Uterus (tissue), 3 donors: ENCODE measurements at regions not wholly inside any gene's neighbourhood (a gene's known extent, or its start where the extent isn't known, plus 50 kb on each side); places are given as distances from the start of the nearest gene placed in this dataset.
"Not testable (repeated sequence)": the region's sequence is repeated elsewhere in the genome, so short reads cannot be mapped to it uniquely, and the experiment has no call there.

Experiments
- DNase-seq, 2 donors: peaks; one replicate each; pipeline ENCODE4 v3.0.0-alpha.2; 2019 to 2020
- H3K27ac ChIP-seq, 2 donors: fragments of 200-600 bp; sonication (generic); 1 replicate in 1 of 2; 2 replicates in 1 of 2; pipeline ENCODE4 v1.5.1; 2016 to 2018
- H3K27me3 ChIP-seq, 2 donors: fragments of 200-600 bp; sonication (generic); one replicate each; pipeline ENCODE4 v1.5.1; 2018 to 2019; ENCODE audit warnings: control low read depth in 1 of 2
- H3K36me3 ChIP-seq, 2 donors: fragments of 200-600 bp; sonication (generic); one replicate each; pipeline ENCODE4 v1.5.1; 2019; ENCODE audit warnings: control low read depth in 1 of 2
- H3K4me1 ChIP-seq, 2 donors: fragments of 200-600 bp; sonication (generic); one replicate each; pipeline ENCODE4 v1.5.1; 2018 to 2019; ENCODE audit warnings: control low read depth in 1 of 2
- H3K4me3 ChIP-seq, 2 donors: fragments of 200-600 bp; sonication (generic); 1 replicate in 1 of 2; 2 replicates in 1 of 2; pipeline ENCODE4 v1.5.1; 2018 to 2019; ENCODE audit warnings: mild to moderate bottlenecking in 1 of 2
- H3K9me3 ChIP-seq, 2 donors: fragments of 200-600 bp; sonication (generic); one replicate each; pipeline ENCODE4 v1.5.1; 2019; ENCODE audit warnings: control low read depth in 1 of 2
- intact Hi-C: fragments of 100-400 bp; cut with DNase I; formaldehyde crosslinking; loops from one replicate; pipeline ENCODE4 v1.15.1; 2023; ENCODE audit warnings: low total_unique reads
- donor health status: DM: yes; HTN: yes; CAD: no.

DNA sequence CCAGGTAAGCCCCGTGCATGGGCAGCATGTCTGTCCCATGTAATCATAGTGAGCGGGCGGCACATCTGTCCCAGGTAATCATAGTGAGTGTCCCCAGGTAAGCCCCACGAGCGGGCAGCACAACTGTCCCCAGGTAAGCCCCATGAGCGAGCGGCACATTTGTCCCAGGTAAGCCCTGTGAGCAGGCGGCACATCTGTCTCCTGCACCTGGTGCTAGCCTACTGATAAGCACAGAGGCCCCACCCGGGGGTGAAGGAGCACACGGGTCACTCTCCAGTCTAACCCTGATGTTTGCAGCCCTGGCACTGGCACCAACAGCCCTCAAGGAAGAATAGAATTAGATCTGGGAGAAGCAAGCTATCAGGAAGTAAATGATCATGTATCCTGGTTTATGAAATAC lies 99.2 kb downstream of the ATP6V0E2 start:
- H3K4me1 ChIP-seq, H3K4me3 ChIP-seq, H3K9me3 ChIP-seq, H3K27me3 ChIP-seq, H3K27ac ChIP-seq, H3K36me3 ChIP-seq, DNase-seq, intact Hi-C loops: not testable (repeated sequence)

- H3K9me3 ChIP-seq, DNase-seq, intact Hi-C loops, H3K27me3 ChIP-seq, H3K4me1 ChIP-seq, H3K27ac ChIP-seq, H3K4me3 ChIP-seq, H3K36me3 ChIP-seq: not testable (repeated sequence)
Measured at GRCh38 chr7:149973681-149974080, 99.9 kb downstream of the ATP6V0E2 start.

DNA sequence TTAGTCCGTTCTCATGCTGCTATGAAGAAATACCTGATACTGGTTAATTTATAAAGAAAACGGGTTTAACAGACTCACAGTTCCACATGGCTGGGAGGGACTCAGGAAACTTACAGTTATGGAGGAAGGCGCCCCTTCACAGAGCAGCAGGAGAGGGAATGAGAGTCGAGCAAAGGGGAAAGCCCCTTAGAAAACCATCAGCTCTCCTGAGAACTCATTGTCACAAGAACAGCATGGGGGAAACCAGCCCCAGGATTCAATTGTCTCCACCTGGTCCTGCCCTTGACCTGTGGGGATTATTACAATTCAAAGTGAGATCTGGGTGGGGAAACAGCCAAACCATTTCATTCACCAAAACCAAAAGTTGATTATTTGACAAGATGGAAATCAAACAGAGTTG lies 101.8 kb downstream of the ATP6V0E2 start:
- intact Hi-C loops, result not testable (repeated sequence)

DNA sequence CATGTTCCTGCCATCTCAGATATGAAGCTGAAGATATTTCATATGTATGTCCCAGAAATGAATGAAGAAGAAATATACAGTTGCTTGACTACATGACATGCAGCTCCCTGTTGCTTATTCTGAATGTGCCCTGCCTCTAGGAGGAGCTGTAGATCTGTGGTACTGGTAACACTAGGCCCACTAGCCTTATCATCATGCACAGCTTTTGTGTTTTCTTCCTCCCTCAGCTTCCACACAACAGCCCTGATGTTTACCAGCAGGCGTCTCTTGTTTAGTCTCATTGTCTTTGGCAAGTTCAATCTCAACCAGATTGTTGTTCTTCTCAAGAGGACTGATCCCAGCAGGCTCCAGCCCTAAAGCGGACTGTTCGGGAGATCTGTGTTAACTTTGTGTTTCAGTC lies 104.8 kb downstream of the ATP6V0E2 start:
- H3K36me3 ChIP-seq, H3K27me3 ChIP-seq, DNase-seq, H3K4me3 ChIP-seq, H3K27ac ChIP-seq, H3K4me1 ChIP-seq, intact Hi-C loops, H3K9me3 ChIP-seq: not testable (repeated sequence)

More for the DNA sequence above, 101.8 kb downstream of the ATP6V0E2 start:
- not testable (repeated sequence) for H3K4me3 ChIP-seq, H3K36me3 ChIP-seq, H3K27me3 ChIP-seq, H3K27ac ChIP-seq, H3K4me1 ChIP-seq, H3K9me3 ChIP-seq, DNase-seq

DNA sequence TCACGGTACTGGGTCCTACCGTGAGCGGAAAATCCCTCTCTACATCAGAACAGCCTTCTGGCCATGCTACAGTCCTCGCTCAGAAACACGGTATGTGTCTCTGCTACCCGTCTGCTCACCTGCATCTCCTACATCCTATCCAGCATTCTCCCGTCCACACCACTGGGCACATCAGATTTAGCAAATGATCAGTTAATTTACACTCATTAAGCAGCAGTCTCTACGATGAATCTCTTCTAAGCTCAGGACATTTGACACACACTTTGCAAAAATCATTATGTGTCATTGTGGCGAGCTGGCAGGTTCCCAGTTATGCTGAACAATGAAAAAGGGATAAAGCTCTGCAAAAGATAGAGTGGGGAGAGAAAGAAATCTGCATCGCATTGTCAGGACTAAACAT lies 105.2 kb downstream of the ATP6V0E2 start:
- DNase-seq, H3K4me3 ChIP-seq, H3K4me1 ChIP-seq, intact Hi-C loops, H3K9me3 ChIP-seq, H3K36me3 ChIP-seq, H3K27me3 ChIP-seq, H3K27ac ChIP-seq: not testable (repeated sequence)

GRCh38 chr7:149982537-149983112 lies 108.9 kb downstream of the ATP6V0E2 start:
- H3K27me3 ChIP-seq, H3K4me3 ChIP-seq, H3K27ac ChIP-seq, DNase-seq, intact Hi-C loops, H3K36me3 ChIP-seq, H3K9me3 ChIP-seq, H3K4me1 ChIP-seq: not testable (repeated sequence)

- H3K4me3 ChIP-seq, H3K4me1 ChIP-seq, H3K27me3 ChIP-seq, H3K36me3 ChIP-seq, H3K9me3 ChIP-seq, H3K27ac ChIP-seq, intact Hi-C loops, DNase-seq: not testable (repeated sequence)
Measured at GRCh38 chr7:149986866-149987265, 113.1 kb downstream of the ATP6V0E2 start.

DNA sequence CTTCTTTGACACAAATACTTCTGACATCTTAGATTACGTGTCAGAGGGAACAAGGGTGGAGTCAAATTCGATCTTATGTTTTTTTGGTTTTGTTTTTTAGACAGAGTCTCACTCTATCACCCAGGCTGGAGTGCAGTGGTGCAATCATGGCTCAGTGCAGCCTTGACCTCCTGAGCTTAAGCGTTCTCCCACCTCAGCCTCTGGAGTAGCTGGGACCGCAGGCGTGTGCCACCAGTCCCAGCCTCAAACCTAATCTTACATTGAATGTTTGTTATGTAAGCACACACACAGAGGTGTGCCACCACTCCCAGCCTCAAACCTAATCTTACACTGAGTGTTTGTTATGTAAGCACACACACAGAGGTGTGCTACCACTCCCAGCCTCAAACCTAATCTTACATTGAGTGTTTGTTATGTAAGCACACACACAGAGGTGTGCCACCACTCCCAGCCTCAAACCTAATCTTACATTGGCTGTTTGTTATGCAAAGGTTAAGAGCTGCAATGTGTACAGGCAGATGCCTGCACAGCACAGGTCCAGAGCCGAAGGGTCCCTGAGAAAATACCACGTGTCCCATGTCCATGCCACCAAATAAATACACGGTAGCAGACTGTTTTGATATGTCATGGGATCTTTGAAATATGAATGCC lies 118.0 kb downstream of the ATP6V0E2 start:
- H3K27me3 ChIP-seq, DNase-seq, H3K27ac ChIP-seq, H3K36me3 ChIP-seq, H3K4me1 ChIP-seq, intact Hi-C loops, H3K9me3 ChIP-seq, H3K4me3 ChIP-seq: not testable (repeated sequence)

DNA sequence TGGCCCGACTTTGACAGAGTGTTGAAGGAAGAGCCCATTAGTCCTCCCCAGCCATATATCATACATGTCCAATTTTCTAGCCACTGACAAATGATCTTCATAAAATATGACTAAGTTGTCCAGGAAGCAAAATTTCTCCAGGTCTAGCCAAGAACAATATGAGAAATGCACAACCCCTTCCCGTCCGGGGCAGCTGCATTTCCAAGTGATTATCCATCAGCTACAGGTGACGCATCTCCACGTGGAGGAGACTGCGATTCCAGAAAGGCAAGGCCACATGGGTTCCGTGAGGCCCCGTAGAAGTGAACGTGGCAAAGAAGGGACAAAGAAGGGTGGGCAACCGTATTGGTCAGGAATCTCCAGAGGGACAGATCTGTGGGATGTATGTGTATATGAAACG lies 118.6 kb downstream of the ATP6V0E2 start:
- H3K4me3 ChIP-seq, H3K36me3 ChIP-seq, H3K4me1 ChIP-seq, DNase-seq, H3K27me3 ChIP-seq, H3K27ac ChIP-seq, intact Hi-C loops, H3K9me3 ChIP-seq: not testable (repeated sequence)

DNA sequence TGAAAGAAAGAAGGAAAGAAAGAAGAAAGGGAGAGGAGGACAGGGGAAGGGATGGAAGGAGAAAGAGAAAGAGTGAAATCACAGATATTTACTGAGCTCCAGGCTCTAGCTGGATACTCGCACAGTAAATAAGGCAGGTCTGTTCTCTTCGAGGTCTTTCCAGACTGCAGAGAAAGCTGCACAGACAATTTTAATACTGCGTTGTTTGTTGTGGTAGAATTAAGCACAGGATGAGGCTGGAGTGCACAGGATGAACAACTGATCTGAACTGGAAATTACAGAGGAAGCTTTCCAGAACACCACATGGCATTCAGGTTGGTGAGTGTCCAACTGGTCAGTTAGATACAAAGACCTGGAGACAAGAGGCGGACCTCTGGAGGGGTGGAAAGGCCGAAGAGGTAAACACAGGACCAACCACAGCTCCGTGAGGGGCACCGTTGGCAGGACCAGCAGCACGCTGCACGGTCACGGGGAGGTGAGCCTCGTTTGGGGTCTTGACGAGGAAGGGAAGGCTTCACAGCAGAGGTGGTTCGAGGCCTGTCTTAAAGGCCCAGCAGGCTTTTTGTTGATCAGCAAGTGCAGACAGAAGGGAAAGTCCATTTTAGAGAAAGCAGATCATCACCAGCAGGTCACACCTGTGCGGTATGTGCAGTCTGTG lies 121.7 kb downstream of the ATP6V0E2 start:
- H3K9me3 ChIP-seq, intact Hi-C loops, H3K4me1 ChIP-seq, H3K27me3 ChIP-seq, H3K36me3 ChIP-seq, DNase-seq, H3K27ac ChIP-seq, H3K4me3 ChIP-seq: not testable (repeated sequence)

DNA sequence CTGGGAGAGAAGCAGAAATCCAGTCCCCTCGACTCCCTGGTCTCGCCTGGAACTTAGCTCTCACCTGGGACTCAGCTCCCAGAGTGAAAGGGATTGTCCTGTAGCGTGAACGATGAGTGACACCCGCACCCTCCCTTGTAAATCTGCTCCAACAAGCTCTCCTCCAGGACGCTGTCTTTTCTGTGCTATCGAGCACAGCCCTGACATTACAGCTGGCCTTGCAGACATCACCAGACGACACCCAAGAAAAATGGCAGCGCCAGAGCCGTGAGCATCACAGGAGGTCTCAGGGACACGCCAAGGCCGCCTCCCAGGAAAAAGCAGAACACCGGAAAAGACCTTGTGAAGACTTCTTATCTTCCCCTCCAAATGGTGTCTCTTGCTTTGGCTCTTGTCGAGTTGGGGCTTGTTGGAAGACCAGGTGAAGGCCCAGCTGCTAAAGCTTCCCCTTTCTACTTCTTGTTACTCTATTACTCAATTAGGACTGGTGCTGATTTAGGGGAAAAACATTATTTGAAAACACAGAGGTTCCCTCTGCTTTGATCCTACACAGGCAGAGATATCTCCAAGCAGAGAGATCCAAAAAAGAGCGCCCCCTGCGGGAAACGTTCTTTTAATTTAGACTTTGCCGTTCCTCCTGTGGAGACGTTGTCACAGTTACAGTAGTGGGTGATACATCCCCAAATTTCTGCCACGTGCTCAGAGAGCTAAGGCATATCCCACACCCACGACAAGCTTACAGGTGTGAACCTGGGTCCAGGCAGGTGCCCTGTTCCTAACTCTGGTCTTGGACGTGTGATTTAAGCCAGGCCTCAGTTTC lies 127.2 kb downstream of the ATP6V0E2 start:
- H3K9me3 ChIP-seq, H3K36me3 ChIP-seq, H3K27ac ChIP-seq, H3K4me3 ChIP-seq, H3K4me1 ChIP-seq, H3K27me3 ChIP-seq, intact Hi-C loops, DNase-seq: not testable (repeated sequence)
